CD4-positive, alpha-beta T cell (primary cell): ENCODE measurements at regions not wholly inside any gene's neighbourhood (a gene's known extent, or its start where the extent isn't known, plus 50 kb on each side); places are given as distances from the start of the nearest gene placed in this dataset.

Experiments used
- ATAC-seq: fragments of 200-7000 bp; cut with Tn5 transposase; one replicate; pipeline ENCODE4 v1.10.0; 2022; ENCODE audit warnings: mild to moderate bottlenecking; ENCODE audit not compliant: poor library complexity
- CTCF ChIA-PET: fragments of 350-600 bp; sonication (Branson Sonifier 250); formaldehyde crosslinking; loops from one replicate; lab custom pipeline; 2021; ENCODE audit warnings: antibody characterized with exemption, inconsistent platforms; lab: Charles Lee
- POLR2A ChIA-PET: fragments of 350-600 bp; sonication (Branson Sonifier 250); formaldehyde crosslinking; loops from one replicate; lab custom pipeline; 2021; ENCODE audit warnings: antibody characterized with exemption, inconsistent platforms; lab: Charles Lee
- DNase-seq, 14 experiments: peaks; one replicate each; pipeline ENCODE4 v3.0.0-alpha.2; 2013 to 2020; ENCODE audit warnings: mixed read lengths in 2 of 14
- H3K27ac ChIP-seq, 2 donors: one replicate each; pipeline versions ENCODE4 v1.5.1 to v1.7.0; 2013; ENCODE audit warnings: low read length in 2 of 2, low read depth in 1 of 2, mild to moderate bottlenecking in 1 of 2
- H3K27me3 ChIP-seq, 2 experiments: 1 replicate in 1 of 2; 2 replicates in 1 of 2; pipeline versions ENCODE4 v1.6.1 to v1.7.0; 2013; ENCODE audit warnings: low read length in 2 of 2, control low read depth in 1 of 2, mild to moderate bottlenecking in 1 of 2, moderate library complexity in 1 of 2; ENCODE audit not compliant: insufficient read depth in 2 of 2, control insufficient read depth in 1 of 2
- H3K36me3 ChIP-seq: one replicate; pipeline ENCODE4 v1.6.1; 2013; ENCODE audit warnings: low read length, control low read depth; ENCODE audit not compliant: insufficient read depth
- H3K4me1 ChIP-seq: one replicate; pipeline ENCODE4 v1.6.1; 2013; ENCODE audit warnings: low read length, control low read depth; ENCODE audit not compliant: insufficient read depth
- H3K4me3 ChIP-seq: one replicate; pipeline ENCODE4 v1.5.1; 2013; ENCODE audit warnings: mild to moderate bottlenecking, low read length, moderate library complexity
- H3K9me3 ChIP-seq, 2 experiments: 1 replicate in 1 of 2; 2 replicates in 1 of 2; pipeline versions ENCODE4 v1.6.1 to v1.7.0; 2013; ENCODE audit warnings: low read length in 2 of 2, mild to moderate bottlenecking in 2 of 2, control low read depth in 1 of 2, moderate library complexity in 1 of 2; ENCODE audit not compliant: control insufficient read depth in 1 of 2, insufficient read depth in 1 of 2
- H3K27ac Mint-ChIP-seq: one replicate; pipeline ENCODE4 v1.8.0; 2020; ENCODE audit warnings: mixed read lengths
- H3K27me3 Mint-ChIP-seq: one replicate; pipeline ENCODE4 v1.8.0; 2021; ENCODE audit warnings: mixed read lengths
- H3K36me3 Mint-ChIP-seq: one replicate; pipeline ENCODE4 v1.8.0; 2021; ENCODE audit warnings: low read depth, mixed read lengths
- H3K4me1 Mint-ChIP-seq: one replicate; pipeline ENCODE4 v1.8.0; 2021; ENCODE audit warnings: low read depth, mixed read lengths
- H3K4me3 Mint-ChIP-seq: one replicate; pipeline ENCODE4 v1.8.0; 2020; ENCODE audit warnings: mild to moderate bottlenecking, mixed read lengths
- H3K9me3 Mint-ChIP-seq: one replicate; pipeline ENCODE4 v1.8.0; 2020; ENCODE audit warnings: mixed read lengths
- intact Hi-C, 2 experiments: fragments of 100-400 bp; cut with DNase I in 1 of 2; cut with micrococcal nuclease in 1 of 2; formaldehyde crosslinking; loops; one replicate each; pipeline versions ENCODE4 v1.15.1 to v1.9.0; 2023 to 2025; cut with DNase I, micrococcal nuclease
- TF ChIP-seq, protein P1 (sequence below): fragments of 200-600 bp; IDR thresholded peaks from one replicate; pipeline ENCODE4 v1.8.0; 2022; ENCODE audit warnings: antibody characterized with exemption, mild to moderate bottlenecking

GRCh38 chr3:45319996-45320305, 68.4 kb upstream of the LARS2 start:
- Histone ChIP-seq H3K27ac (no peak overlapping the region), H3K27me3 (peaks cover 0 to 3% of the 10 kb centered on the region in 2 experiments), H3K4me3 (no peak overlapping the region), H3K36me3 (no peaks in the 10 kb centered on the region), H3K9me3 (peaks cover 0 to 3% of the 10 kb centered on the region in 2 experiments), H3K4me1 (no peaks in the 10 kb centered on the region)
- H3K27me3 Mint-ChIP-seq: no peaks in the 10 kb centered on the region
- no peaks in the 10 kb centered on the region for H3K4me1 Mint-ChIP-seq
- TF ChIP-seq, protein P1, sequence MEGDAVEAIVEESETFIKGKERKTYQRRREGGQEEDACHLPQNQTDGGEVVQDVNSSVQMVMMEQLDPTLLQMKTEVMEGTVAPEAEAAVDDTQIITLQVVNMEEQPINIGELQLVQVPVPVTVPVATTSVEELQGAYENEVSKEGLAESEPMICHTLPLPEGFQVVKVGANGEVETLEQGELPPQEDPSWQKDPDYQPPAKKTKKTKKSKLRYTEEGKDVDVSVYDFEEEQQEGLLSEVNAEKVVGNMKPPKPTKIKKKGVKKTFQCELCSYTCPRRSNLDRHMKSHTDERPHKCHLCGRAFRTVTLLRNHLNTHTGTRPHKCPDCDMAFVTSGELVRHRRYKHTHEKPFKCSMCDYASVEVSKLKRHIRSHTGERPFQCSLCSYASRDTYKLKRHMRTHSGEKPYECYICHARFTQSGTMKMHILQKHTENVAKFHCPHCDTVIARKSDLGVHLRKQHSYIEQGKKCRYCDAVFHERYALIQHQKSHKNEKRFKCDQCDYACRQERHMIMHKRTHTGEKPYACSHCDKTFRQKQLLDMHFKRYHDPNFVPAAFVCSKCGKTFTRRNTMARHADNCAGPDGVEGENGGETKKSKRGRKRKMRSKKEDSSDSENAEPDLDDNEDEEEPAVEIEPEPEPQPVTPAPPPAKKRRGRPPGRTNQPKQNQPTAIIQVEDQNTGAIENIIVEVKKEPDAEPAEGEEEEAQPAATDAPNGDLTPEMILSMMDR: no peak
- ChIA-PET POLR2A (interaction anchor here (0.8 kb wide), 1 partner anchor 94 kb away, joined by 3 read pairs; the partner anchor contains the start of gene TMEM158), CTCF (no interaction called here)
- H3K27ac Mint-ChIP-seq: no peak overlapping the region
- ATAC-seq: no peak
- H3K9me3 Mint-ChIP-seq: no peaks in the 10 kb centered on the region
- intact Hi-C loops: no loop called here
- no peak for DNase-seq
- H3K36me3 Mint-ChIP-seq: no peaks in the 10 kb centered on the region
- no peak overlapping the region for H3K4me3 Mint-ChIP-seq

- no peak for ATAC-seq
- peaks cover 3% of the 10 kb centered on the region for H3K27me3 Mint-ChIP-seq
- no peaks in the 10 kb centered on the region for H3K36me3 Mint-ChIP-seq
- H3K4me3 ChIP-seq: no peak overlapping the region
- intact Hi-C loops: no loop called here
- no peak overlapping the region for H3K27ac Mint-ChIP-seq
- no peak overlapping the region for H3K27ac ChIP-seq
- H3K4me1 ChIP-seq: no peaks in the 10 kb centered on the region
- H3K36me3 ChIP-seq: no peaks in the 10 kb centered on the region
- H3K9me3 ChIP-seq: peaks cover 0 to 3% of the 10 kb centered on the region in 2 experiments
- TF ChIP-seq, protein P1: no peak
- no peaks in the 10 kb centered on the region for H3K4me1 Mint-ChIP-seq
- peaks cover 0 to 3% of the 10 kb centered on the region in 2 experiments for H3K27me3 ChIP-seq
- no peaks in the 10 kb centered on the region for H3K9me3 Mint-ChIP-seq
- DNase-seq: no peak
- ChIA-PET CTCF (no interaction called here), POLR2A (no interaction called here)
- no peak overlapping the region for H3K4me3 Mint-ChIP-seq
These were observed 67.4 kb upstream of the LARS2 start for GRCh38 chr3:45320986-45321385.

GRCh38 chr3:45321607-45322391, 66.6 kb upstream of the LARS2 start:
- POLR2A ChIA-PET: no interaction called here
- no peaks in the 10 kb centered on the region for H3K36me3 ChIP-seq
- CTCF ChIA-PET: no interaction called here
- H3K27me3 ChIP-seq: peaks cover 0 to 3% of the 10 kb centered on the region in 2 experiments
- no peak overlapping the region for H3K27ac ChIP-seq
- TF ChIP-seq, protein P1: no peak
- H3K4me1 ChIP-seq: no peaks in the 10 kb centered on the region
- Mint-ChIP-seq H3K4me1 (no peaks in the 10 kb centered on the region), H3K4me3 (no peak overlapping the region), H3K36me3 (no peaks in the 10 kb centered on the region), H3K27me3 (peaks cover 11% of the 10 kb centered on the region), H3K9me3 (no peaks in the 10 kb centered on the region), H3K27ac (no peak overlapping the region)
- DNase-seq (no peak), ATAC-seq (no peak)
- H3K4me3 ChIP-seq: no peak overlapping the region
- H3K9me3 ChIP-seq: peaks cover 0 to 3% of the 10 kb centered on the region in 2 experiments
- intact Hi-C loops: no loop called here
